GM12891 (cell line): ENCODE measurements at regions not wholly inside any gene's neighbourhood (a gene's known extent, or its start where the extent isn't known, plus 50 kb on each side); places are given as distances from the start of the nearest gene placed in this dataset.

Experiments used
- PAX5 ChIP-seq: IDR thresholded peaks from 2 replicates; pipeline ENCODE4 v1.6.1; 2011; ENCODE audit warnings: low read length, moderate library complexity, mild to moderate bottlenecking; ENCODE audit not compliant: insufficient read depth, severe bottlenecking
- POLR2A ChIP-seq: IDR thresholded peaks from 2 replicates; pipeline ENCODE4 v1.6.1; 2011; ENCODE audit warnings: low read depth, low read length, control low read depth
- POLR2AphosphoS5 ChIP-seq: IDR thresholded peaks from 2 replicates; pipeline ENCODE4 v1.6.1; 2011; ENCODE audit warnings: low read depth, low read length, control low read depth
- SPI1 ChIP-seq: IDR thresholded peaks from 2 replicates; pipeline ENCODE4 v1.6.1; 2011; ENCODE audit warnings: low read depth, low read length, control low read depth
- TAF1 ChIP-seq: IDR thresholded peaks from 2 replicates; pipeline ENCODE4 v1.6.1; 2011; ENCODE audit warnings: low read depth, low read length, control low read depth

- no peak for TF ChIP-seq POLR2AphosphoS5
- TF ChIP-seq POLR2A: no peak
- no peak for TF ChIP-seq TAF1
- no peak for TF ChIP-seq SPI1
- no peak for TF ChIP-seq PAX5
Measured at GRCh38 chr4:10226756-10227155, 110.2 kb upstream of the WDR1 start.
